Heart right ventricle (tissue), 16 donors: ENCODE measurements at regions not wholly inside any gene's neighbourhood (a gene's known extent, or its start where the extent isn't known, plus 50 kb on each side); places are given as distances from the start of the nearest gene placed in this dataset.

Source experiments
- ATAC-seq, 8 donors: fragments of 200-7000 bp; cut with Tn5 transposase; one replicate each; pipeline ENCODE4 v1.9.1; 2020; ENCODE audit warnings: mild to moderate bottlenecking in 8 of 8, moderate library complexity in 8 of 8, moderate number of reproducible peaks in 1 of 8
- DNase-seq, 2 donors: peaks; one replicate each; pipeline ENCODE4 v3.0.0-alpha.2; 2020
- H3K27ac ChIP-seq, 10 donors: fragments of 200-600 bp; sonication (generic) in 2 of 10; one replicate each; pipeline versions ENCODE4 v1.5.0 to v1.8.0; 2020 to 2022; ENCODE audit warnings: mild to moderate bottlenecking in 3 of 10
- H3K27me3 ChIP-seq, 7 donors: fragments of 200-600 bp; one replicate each; pipeline ENCODE4 v1.8.0; 2021 to 2022; ENCODE audit warnings: mild to moderate bottlenecking in 2 of 7
- H3K36me3 ChIP-seq, 9 donors: fragments of 200-600 bp; sonication (generic) in 1 of 9; one replicate each; pipeline versions ENCODE4 v1.5.0 to v1.8.0; 2020 to 2022; ENCODE audit warnings: mild to moderate bottlenecking in 2 of 9
- H3K4me1 ChIP-seq, 9 donors: fragments of 200-600 bp; sonication (generic) in 1 of 9; one replicate each; pipeline versions ENCODE4 v1.5.0 to v1.8.0; 2020 to 2022; ENCODE audit warnings: mild to moderate bottlenecking in 4 of 9
- H3K4me3 ChIP-seq, 10 donors: fragments of 200-600 bp; sonication (generic) in 2 of 10; one replicate each; pipeline versions ENCODE4 v1.5.0 to v1.8.0; 2020 to 2022; ENCODE audit warnings: mild to moderate bottlenecking in 7 of 10, moderate library complexity in 2 of 10
- H3K9me3 ChIP-seq, 11 donors: fragments of 200-600 bp in 10 of 11; sonication (generic) in 2 of 11; one replicate each; pipeline versions ENCODE4 v1.5.0 to v1.8.0; 2013 to 2022; ENCODE audit warnings: mild to moderate bottlenecking in 2 of 11, control low read depth in 1 of 11, moderate library complexity in 1 of 11
- WGBS, 2 donors: extraction: QIAGEN DNeasy Blood & Tissue Kit; methylation state at CpG; one replicate each; pipeline ENCODE4 v1.1.7; 2013; ENCODE audit warnings: inconsistent platforms in 1 of 2; 5-methylcytosine and 5-hydroxymethylcytosine counted together
- intact Hi-C, 10 donors: fragments of 100-400 bp; cut with DNase I; formaldehyde crosslinking; loops; one replicate each; pipeline versions ENCODE4 v1.11.1 to v1.14.2; 2022
- TF ChIP-seq, protein P1 (sequence below), 9 donors: fragments of 200-600 bp; sonication (generic) in 2 of 9; IDR thresholded peaks; one replicate each; pipeline versions ENCODE4 v1.5.0 to v1.8.0; 2021 to 2022; ENCODE audit warnings: antibody characterized with exemption in 9 of 9, mild to moderate bottlenecking in 5 of 9, moderate library complexity in 1 of 9
- donor health status: Arrhythmogenic right ventricular cardiomyopathy.
- donor health status: ischemic (EF 13 %, LVEDD 7.1; RV severe dilation, severe dysfunction).
- donor health status: healthy with polysubstance abuse.
- donor health status: DM: no; HTN: yes; CAD: no.
- donor health status: DM: no; HTN: no; CAD: no.
- donor health status: ischemic (EF 25% LVEDD 6.9; RV normal size, moderate dysfunction).
- donor health status: ischemic (EF 25% LVEDD 5.7; RV mildly dilated, moderate dysfunction).
- donor health status: healthy.
- donor health status: DM: yes; HTN: yes; CAD: no.
- donor health status: Ischemic cardiomyopathy.
- donor health status: ischemic (EF 35%, LVEDD 5.7; RV mildly dilated, moderate dysfunction).
- donor health status: nonischemic (EF 11% LVEDD 7.7; RV severe dilation, severe dysfunction).
- donor health status: DM: yes; HTN: yes; CAD: no.
- donor health status: PGD.
- donor health status: ischemic (EF 29% LVEDD 5.4; RV normal size, mild dysfunction).
- donor health status: nonischemic (EF 23%, LVEDD 6.1; RV moderate dilation, normal function).

DNA sequence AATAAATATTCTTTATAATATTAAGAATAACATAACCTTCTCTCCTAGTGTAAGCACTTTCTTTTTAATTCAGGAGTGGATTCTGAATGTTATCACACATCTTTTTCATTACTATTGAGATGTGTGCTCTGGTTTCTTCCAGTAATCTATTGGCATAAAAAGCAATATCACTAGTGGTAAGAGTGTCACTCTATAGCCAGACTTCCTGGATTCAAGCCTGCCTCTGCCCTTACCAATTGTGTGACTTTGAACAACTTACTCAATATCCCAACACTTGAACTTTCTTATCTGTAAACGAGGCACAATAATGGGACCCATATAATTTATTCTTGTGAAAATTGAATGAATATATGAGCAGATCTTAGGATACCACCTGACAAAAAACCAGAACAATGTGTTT is 71.0 kb downstream of the SEM1 start:
- 45 to 47% methylated on average over 1 of the region's 1 CpG for WGBS, 2 donors
- intact Hi-C loops: no loop called here
- peaks cover 0 to 7% (median 0%) of the 10 kb centered on the region in 11 donors for H3K9me3 ChIP-seq
- H3K36me3 ChIP-seq: peaks cover 0 to 7% (median 0%) of the 10 kb centered on the region in 9 donors
- peaks cover 0 to 13% (median 0%) of the 10 kb centered on the region in 9 donors for H3K4me1 ChIP-seq
- TF ChIP-seq, protein P1, sequence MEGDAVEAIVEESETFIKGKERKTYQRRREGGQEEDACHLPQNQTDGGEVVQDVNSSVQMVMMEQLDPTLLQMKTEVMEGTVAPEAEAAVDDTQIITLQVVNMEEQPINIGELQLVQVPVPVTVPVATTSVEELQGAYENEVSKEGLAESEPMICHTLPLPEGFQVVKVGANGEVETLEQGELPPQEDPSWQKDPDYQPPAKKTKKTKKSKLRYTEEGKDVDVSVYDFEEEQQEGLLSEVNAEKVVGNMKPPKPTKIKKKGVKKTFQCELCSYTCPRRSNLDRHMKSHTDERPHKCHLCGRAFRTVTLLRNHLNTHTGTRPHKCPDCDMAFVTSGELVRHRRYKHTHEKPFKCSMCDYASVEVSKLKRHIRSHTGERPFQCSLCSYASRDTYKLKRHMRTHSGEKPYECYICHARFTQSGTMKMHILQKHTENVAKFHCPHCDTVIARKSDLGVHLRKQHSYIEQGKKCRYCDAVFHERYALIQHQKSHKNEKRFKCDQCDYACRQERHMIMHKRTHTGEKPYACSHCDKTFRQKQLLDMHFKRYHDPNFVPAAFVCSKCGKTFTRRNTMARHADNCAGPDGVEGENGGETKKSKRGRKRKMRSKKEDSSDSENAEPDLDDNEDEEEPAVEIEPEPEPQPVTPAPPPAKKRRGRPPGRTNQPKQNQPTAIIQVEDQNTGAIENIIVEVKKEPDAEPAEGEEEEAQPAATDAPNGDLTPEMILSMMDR (IDR thresholded peaks at IDR 0.05): no peak
- DNase-seq (no peak), ATAC-seq (peak in 1 of 8 donors; percentile 79)
- H3K27ac ChIP-seq: no peak overlapping the region
- H3K4me3 ChIP-seq: no peak overlapping the region
- no peaks in the 10 kb centered on the region for H3K27me3 ChIP-seq

DNA sequence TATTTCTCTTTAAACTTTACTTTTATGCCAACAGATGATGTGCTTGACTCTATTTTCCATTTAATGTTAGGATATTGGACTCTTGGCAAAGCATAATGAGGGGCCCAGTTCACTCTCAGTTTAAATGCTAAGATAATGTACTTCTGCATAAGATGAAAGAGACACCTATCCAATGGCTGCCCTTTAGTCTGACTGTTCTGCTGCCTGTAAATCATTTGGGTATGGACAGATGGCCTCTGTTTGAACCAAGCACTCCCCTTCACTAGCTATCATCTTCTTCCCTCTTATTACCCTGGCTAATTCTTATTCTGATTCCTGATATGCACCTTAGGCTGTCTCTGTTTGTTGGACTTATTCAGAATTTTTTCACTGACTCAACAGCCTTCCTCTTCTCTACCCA is 72.1 kb downstream of the SEM1 start:
- intact Hi-C loops: no loop called here
- H3K36me3 ChIP-seq: no peaks in the 10 kb centered on the region
- TF ChIP-seq, protein P1 (IDR thresholded peaks at IDR 0.05): no peak
- ATAC-seq (no peak), DNase-seq (no peak)
- no peaks in the 10 kb centered on the region for H3K27me3 ChIP-seq
- no peak overlapping the region for H3K4me3 ChIP-seq
- H3K9me3 ChIP-seq: no peaks in the 10 kb centered on the region
- peaks cover 0 to 13% (median 0%) of the 10 kb centered on the region in 9 donors for H3K4me1 ChIP-seq
- H3K27ac ChIP-seq: peak overlapping the region in 1 of 10 donors; percentile 53

DNA sequence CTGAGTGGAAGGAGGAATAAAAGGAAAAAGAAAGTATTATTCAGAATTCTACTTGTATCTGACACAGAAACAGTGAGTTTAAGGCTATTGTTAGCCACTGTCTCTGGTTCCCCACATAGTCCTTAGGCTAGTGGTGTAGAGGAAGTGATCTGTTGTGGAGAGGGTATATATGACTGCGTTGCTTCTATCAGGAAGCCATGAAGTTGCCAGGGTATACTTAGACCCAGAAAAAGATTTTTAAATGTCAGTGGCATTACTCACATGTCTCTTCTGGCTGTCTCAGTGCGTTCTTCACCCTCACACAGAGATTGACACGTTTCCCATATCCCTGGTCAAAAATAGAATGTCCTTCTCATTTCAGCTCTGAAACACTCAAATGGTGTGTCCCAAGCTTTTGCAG is 72.7 kb downstream of the SEM1 start:
- H3K36me3 ChIP-seq: no peaks in the 10 kb centered on the region
- H3K27me3 ChIP-seq: no peaks in the 10 kb centered on the region
- peaks cover 0 to 13% (median 0%) of the 10 kb centered on the region in 9 donors for H3K4me1 ChIP-seq
- intact Hi-C loops: no loop called here
- peak in 5 of 8 donors; percentile 18 to 98 (median 61) for ATAC-seq
- no peak overlapping the region for H3K4me3 ChIP-seq
- peak overlapping the region in 1 of 10 donors; percentile 53 for H3K27ac ChIP-seq
- TF ChIP-seq, protein P1 (IDR thresholded peaks at IDR 0.05): no peak
- DNase-seq: no peak
- 54 to 64% methylated on average over 3 of the region's 3 CpGs for WGBS, 2 donors
- no peaks in the 10 kb centered on the region for H3K9me3 ChIP-seq

DNA sequence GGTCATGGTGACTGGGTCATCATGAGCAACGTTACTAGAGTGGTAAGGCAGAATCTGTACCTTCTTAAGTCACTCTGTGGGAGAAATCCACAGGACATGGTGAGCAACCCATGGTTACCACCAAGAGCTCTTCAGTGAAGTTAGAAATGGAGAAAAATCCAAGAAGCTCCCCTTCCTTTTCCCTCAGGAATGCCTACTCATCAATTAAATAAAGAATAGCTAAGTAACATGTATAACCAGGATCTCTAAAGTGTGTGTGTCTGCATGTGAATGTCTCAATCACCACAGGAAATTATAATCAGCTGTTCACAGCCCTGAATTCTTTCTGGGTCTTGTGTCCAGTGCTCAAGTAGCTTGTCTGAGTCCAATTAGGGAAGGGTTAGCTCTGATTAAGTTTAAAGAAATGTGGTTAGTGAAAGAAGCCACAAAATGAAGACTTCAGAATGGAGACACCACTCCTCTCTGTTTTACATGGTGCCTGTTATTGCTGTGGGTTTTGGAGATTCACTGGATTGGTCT is 73.2 kb downstream of the SEM1 start:
- peak overlapping the region in 1 of 10 donors; percentile 53 for H3K27ac ChIP-seq
- H3K27me3 ChIP-seq: no peaks in the 10 kb centered on the region
- WGBS, 2 donors: 75 to 88% methylated on average over 1 of the region's 1 CpG
- peaks cover 0 to 13% (median 0%) of the 10 kb centered on the region in 9 donors for H3K4me1 ChIP-seq
- no peaks in the 10 kb centered on the region for H3K36me3 ChIP-seq
- TF ChIP-seq, protein P1 (IDR thresholded peaks at IDR 0.05): no peak
- no peaks in the 10 kb centered on the region for H3K9me3 ChIP-seq
- H3K4me3 ChIP-seq: no peak overlapping the region
- no peak for ATAC-seq
- no peak for DNase-seq
- intact Hi-C loops: no loop called here
